Neural progenitor cell (in vitro differentiated cells): ENCODE measurements at regions not wholly inside any gene's neighbourhood (a gene's known extent, or its start where the extent isn't known, plus 50 kb on each side); places are given as distances from the start of the nearest gene placed in this dataset.

Source experiments
- EZH2 ChIP-seq: fragments of 200-600 bp; sonication (generic); IDR thresholded peaks from 2 replicates; pipeline ENCODE4 v1.6.1; 2017; ENCODE audit warnings: antibody characterized with exemption, mild to moderate bottlenecking, moderate library complexity
- EZH2phosphoT487 ChIP-seq: fragments of 200-600 bp; sonication (generic); IDR thresholded peaks from 2 replicates; pipeline ENCODE4 v1.6.1; 2017; ENCODE audit warnings: antibody characterized with exemption
- TF ChIP-seq, protein P1 (sequence below): fragments of 200-600 bp; sonication (generic); IDR thresholded peaks from 2 replicates; pipeline ENCODE4 v1.5.1; 2017; ENCODE audit warnings: antibody characterized with exemption, mild to moderate bottlenecking

DNA sequence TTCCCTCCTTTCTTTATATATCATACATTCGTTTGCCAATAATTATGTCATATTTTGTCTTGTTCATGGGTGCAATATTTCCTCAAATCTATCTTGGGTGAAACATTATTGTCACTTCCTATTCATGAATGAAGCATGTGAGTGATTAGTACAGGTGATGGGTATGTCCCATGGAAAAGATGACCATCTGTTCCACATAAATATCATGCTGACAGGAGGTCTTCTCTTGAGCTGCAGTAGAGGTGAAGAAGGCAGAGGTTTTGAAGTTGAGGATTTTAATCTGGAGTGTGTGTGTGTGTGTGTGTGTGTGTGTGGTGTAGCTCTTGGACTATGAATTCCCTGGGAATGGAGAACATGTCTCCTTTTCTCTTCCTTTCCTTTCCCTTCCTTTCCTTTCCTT lies 350.5 kb upstream of the CHRM2 start:
- TF ChIP-seq, protein P1, sequence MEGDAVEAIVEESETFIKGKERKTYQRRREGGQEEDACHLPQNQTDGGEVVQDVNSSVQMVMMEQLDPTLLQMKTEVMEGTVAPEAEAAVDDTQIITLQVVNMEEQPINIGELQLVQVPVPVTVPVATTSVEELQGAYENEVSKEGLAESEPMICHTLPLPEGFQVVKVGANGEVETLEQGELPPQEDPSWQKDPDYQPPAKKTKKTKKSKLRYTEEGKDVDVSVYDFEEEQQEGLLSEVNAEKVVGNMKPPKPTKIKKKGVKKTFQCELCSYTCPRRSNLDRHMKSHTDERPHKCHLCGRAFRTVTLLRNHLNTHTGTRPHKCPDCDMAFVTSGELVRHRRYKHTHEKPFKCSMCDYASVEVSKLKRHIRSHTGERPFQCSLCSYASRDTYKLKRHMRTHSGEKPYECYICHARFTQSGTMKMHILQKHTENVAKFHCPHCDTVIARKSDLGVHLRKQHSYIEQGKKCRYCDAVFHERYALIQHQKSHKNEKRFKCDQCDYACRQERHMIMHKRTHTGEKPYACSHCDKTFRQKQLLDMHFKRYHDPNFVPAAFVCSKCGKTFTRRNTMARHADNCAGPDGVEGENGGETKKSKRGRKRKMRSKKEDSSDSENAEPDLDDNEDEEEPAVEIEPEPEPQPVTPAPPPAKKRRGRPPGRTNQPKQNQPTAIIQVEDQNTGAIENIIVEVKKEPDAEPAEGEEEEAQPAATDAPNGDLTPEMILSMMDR, result no peak
- TF ChIP-seq EZH2 (no peak), EZH2phosphoT487 (no peak)
